ENCODE measurements at regions not wholly inside any gene's neighbourhood (a gene's known extent, or its start where the extent isn't known, plus 50 kb on each side); places are given as distances from the start of the nearest gene placed in this dataset.

DNA sequence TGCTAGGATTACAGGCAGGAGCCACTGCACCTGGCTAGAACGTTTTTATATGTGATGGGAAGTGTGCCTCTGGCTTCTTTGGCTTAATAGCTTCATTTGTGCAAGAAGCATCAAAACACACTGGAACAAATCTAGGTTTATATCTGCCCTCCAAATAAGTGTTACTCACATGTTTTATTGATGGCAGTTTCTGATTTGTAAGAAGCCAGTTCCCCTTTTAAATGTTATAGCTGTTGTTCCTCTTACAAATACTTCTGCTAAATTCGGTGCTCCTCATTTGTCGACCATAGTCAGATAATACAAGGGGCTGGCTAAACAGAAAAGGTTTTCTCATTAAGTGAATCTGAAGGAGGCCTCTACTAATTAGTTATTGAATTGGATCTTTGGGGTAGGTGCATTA is 307.1 kb upstream of the SEMA6D start:
- no peak for DNase-seq (ENCODE audit: low spot score)

DNA sequence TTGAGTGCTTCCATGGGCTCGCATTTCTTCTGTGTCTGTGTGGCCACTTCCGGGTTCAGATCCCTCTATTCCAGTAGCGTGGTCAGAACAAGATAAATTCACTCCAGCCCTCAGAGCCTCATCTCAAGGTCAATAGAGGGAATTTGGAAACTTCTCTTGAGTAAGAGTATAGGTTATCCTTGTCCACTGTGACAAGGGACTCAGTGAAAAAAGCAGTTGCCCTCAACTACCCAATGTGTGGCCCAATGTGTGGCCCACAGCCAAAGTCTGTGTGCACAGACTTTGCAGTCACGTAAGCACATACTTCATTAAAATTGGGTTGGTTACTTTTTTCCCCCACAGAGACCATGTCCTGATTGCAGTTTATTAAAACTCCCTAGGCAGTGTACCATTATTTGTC is 305.6 kb upstream of the SEMA6D start:
- DNase-seq (ENCODE audit: low spot score): no peak

DNA sequence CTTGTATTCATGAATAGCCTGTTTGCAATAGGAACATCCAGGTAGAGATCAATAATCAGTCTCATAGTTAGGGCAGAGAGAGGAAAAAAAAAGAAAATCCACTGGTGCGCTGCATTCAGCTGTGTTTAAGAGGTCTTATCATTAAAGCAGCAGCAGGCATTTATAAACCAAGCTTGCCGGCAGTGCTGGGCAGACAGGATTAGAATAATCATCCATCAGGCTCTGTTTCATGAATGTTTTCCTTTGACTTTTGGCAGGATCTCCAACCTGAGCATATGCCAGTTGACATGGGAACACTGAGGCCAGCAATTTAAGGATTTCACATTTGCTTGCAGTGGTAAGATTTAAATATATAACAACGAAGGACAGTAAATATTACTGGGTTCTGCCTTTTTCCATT is 305.2 kb upstream of the SEMA6D start:
- no peak for DNase-seq (ENCODE audit: low spot score)

DNA sequence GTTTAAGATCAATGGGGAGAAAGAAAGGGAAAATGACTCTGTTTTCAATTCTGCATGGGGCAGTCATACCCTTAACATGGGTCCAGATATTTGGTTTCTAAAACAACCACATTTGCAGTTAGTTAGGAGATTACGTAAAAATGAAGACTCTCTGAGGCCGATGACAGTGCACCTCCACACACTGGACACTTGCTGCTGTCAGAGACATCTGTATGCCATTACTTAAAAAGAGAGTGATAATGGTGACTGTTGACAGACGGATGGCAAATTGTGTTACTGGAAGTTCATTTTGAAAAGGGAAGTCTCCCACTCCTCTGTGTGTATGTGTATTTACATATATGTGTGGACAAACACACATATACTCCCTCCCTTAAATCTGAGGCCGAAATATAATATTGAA is 304.5 kb upstream of the SEMA6D start:
- no peak for DNase-seq (ENCODE audit: low spot score)

DNA sequence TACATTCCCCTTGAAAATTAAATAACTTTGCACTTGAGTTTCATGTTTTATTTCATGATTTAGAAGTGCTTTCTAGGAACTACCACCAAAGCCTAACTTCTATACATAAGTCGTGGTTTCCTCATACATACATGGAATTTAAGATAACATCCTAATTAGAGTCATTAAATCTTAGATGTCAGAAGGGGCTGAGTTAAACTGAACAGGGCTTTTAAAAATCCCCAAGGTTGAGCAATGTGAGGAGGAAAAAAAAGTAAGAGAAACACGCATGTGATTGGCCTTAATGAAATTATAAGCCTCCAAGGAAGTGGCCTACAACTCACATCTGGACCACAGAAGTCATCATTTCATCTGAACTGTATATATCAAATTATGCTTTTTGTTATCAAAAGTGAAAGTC is 303.1 kb upstream of the SEMA6D start:
- no peak for DNase-seq (ENCODE audit: low spot score)

DNA sequence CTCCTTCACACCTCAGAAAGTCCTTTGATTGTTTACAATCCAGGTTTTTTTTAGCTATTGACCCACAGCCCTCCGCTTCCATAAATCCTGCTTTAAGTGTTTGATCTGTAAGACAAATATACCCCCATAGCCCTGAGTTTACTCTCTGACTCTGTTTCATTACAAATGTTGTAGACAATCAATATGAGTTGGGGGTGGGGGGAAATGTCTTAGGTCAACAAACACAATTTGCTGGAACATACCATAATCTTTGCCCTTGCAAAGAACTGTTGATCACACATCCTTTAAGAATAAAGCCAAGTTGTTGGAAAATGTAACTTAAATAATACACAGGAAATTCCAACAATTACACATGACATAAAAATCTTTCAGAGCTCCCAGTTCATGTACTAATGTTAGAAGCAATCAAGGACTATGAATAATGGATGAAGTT is 301.8 kb upstream of the SEMA6D start:
- no peak for DNase-seq (ENCODE audit: low spot score)

DNA sequence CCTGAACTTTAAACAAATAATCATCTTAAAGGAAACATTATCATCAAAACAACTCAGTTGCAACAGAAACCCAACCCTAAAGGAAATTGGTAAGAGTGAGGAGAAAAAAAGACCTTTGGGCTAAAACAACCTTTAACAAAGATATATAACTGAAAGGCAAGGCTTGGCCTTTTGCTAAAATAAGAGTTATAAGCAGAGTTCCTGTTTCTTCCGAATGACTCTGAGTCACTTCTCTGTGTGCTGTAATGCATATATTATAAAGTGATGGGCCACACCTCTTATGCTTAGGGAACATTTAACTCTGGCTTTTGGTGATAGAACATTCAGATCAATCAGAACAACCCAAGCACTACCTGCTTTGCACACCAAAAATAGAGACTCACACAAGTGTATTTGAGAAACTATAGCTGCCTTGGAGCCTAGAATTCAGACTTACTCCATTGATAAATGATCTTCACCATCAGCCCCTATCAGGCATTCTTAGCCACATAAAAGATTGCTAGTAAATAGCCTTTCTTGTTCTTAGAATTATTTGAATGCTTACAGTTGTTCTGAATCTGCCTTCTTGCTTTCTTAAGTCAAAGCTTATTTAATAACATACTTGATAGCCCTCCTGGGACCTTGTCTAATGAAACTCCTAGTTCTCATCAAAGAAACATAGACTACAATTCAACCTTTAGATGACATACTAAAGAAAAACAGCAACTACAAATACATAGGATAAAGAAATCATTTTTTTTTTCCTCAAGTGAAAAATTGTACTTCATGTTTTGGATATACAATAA is 294.2 kb upstream of the SEMA6D start:
- no peak for DNase-seq (ENCODE audit: low spot score)

DNA sequence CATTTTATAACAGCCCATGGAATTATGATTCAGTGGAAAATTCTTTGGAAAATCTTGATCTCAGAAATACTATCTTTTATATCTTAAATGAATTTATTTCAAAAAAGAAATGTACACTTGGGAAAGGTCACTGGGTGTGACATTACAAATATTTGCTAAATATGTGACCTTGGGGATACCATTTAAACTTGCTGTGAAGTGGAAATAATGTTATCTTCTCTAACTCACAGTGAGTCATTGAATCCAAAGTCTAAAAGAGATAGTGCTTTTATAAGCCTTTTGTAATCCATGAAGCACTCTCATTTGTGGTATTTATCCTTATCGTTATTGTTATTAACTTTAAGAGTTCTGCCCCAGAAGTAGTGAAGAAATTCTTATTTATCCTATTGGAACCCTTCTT is 289.8 kb upstream of the SEMA6D start:
- no peak for DNase-seq (ENCODE audit: low spot score)

DNA sequence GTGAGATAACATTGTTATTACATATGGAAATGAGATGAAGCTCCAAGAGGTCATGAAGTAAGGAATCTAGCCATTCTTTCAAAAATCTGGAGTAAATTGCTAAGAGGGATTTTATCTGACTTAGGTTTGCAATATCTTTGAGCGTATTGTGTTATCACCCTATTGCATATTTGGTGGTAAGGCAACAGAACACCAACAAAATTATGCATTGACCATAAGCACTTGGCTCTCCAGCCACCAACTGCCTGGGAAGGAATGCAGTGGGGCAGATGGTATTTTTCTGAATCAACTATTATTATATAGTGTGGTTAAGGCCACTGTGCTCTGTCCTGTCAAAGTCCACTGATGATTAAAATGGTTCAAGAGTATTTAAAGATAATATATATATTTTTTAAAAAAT is 287.9 kb upstream of the SEMA6D start:
- no peak for DNase-seq (ENCODE audit: low spot score)

DNA sequence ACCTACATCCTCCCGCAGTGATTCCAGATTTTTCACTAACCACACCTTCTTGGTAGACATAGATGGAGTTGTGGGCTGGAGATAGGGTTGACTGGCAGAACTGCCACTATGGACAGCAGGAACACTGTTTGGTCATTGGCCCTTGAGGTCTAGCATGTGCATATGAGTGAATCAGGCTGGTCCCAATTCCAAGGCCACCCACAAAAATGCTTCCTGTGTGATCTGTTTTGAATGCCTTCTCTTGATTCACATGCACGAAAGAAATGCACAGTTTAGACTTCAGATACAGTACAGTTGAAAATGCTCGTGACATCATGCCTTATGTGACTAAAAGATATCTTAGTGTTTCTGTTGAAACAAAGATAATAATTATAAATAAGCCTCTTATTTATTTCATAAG is 285.8 kb upstream of the SEMA6D start:
- no peak for DNase-seq (ENCODE audit: low spot score)

DNA sequence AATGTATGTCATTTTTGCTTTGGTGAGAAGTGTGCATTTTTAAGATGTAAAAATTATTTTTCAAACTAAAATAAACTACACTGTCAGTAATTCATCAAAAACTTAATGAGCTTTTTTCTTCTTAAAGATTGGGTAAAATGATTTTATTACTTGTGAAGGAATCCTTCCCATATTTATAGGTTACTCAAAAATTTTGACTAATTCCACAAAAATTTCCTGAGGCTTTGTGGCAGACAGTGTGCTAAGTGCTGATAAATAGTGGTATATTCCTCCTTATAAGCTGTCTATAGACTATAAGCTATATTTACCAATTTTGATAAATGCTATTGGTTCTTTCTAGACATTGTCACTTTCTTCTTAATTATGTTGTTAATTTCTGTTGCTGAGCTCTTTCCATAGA is 284.5 kb upstream of the SEMA6D start:
- no peak for DNase-seq (ENCODE audit: low spot score)

DNA sequence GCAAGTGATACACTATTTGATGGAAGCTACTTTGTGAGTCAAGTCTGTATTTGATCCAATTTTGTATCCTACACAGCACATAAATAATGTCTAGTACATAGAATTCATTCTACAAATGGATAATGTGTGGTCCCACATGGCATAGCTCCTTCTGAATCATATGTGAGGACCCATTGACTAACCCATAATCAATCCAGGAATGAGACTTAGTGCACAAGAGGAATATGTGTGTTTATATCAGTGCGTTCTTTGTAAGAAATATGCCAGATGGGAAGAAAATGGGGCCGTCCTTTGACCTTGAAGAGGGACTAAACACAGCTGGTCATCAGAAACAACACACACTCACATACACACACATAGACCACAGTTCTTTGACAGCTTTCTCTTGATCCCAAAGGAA is 282.7 kb upstream of the SEMA6D start:
- DNase-seq (ENCODE audit: low spot score): no peak

DNA sequence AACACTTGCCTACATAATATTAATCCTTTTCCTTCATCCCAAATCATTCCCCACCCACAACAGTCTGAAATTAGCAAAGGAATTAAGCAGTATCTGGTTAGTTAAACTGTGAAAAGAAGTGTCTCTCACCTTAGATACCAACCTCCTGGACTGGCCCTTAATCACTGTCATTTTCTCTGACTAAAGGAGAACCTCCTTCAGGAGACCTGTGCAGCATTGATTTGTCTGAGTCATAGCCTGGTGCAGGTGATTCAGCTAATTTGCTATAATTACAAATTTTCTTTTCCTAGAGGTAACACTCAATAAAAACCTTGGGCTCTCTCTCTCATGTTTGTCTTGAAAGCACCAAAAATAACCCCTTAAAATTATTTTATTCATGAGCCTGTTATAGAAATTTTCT is 279.8 kb upstream of the SEMA6D start:
- DNase-seq (ENCODE audit: low spot score): no peak

DNA sequence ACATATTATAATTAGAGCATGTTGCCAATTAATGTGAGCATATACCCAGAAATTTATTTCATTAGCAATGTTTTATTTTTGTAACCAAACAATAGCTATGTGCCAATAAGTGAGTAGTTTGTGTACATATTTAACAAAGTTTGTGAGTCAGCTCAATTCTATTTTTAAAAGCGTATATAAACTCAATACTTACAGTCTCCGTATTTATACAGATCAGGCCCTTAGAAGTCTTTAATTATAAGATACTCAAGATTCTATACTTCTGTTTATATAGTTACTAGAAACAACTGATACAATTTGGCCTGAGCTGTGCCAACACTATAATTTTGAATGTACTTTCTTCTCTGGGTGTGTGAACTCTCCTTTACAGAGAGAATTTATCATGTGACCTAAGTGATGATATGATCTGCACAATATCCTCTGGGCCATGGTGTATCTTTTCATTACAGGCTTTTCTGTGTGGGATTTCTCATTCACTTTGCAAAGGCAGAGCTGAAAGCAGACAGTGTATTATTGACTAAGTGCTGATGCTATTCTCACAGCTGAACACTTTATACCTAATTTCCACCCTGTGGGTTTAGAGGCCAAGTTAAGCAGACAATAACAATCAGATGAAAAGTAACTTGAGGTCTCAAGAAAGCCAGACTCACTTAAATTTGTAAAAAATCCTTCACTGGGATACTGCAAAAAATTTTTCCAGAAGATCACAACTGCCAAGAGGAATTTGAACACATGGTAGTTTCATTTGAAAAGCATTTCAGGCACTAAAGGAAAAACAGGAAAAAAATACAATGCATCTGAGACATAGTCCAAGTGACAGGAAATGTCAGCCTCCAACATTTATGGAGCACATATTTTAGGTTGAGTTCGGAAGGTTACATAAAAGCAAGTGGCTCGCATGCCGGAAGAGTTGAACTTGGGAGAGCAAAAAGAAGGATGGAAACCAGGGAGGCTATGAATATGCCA is 277.9 kb upstream of the SEMA6D start:
- no peak for DNase-seq (ENCODE audit: low spot score)

DNA sequence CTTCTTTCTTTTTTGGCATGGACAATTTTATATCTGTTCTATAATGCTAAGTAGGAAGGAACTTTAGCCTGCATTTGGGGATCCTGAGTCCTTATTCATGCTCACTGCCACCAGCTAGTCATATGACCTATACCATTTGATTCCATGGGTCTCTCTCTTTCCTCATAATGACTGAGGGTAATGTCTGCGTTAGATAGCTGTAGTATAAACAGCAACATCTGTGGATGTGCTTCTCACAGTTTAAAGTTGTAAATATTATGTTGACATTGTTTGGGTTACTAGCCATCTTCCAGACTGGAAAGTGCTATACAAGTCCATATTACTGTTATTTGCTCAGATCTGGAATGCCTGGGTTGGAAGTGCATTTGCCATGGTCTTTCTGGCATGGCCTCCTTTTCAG is 274.9 kb upstream of the SEMA6D start:
- no peak for DNase-seq (ENCODE audit: low spot score)

DNA sequence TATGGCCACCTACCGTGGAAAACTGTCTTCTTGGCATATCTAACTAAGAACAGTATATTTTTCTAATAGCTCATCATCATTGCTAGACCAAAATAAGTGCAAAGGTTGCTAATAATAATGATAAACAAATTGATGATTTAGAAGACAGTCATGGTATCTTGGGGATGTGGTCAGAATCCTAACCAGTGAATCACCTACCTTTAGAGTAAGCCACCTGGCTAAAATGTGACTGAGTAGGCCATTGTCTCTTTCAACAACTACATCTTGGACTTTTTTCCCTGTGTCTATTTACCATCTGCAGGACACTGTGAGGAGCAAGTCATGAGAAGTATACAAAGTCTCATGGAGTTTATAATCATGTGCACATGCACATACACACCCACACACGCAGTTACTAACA is 273.5 kb upstream of the SEMA6D start:
- DNase-seq (ENCODE audit: low spot score): no peak

DNA sequence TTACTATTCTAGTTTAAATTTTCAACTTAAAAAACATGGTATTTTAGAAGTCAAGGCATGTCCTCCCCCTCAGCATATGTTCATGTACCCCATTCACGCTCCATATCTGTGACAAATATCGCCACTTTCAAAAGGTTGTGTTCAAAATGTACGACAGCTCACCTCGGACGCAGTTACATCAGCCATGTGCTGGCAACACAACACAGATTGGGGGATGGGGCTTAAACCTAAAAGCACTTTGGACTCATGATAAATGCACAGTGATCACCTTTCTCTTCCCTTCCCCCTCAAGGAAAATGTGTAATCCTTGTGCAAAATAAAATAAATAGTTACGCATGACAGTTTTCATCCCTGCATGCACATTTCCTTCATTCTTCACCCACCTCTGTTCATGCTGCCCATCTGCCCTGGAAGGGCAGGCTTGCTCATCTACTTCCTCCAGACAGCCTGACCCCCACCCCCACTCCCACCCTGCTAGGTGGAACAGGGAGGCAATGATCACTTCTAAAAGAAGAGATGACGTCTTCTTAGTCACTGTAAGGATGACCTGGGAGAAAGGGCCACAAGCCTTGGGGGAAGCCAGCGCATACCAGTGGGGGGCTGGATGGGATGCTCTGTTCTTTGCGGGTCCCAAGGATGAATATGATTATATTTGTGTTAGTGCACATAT is 271.4 kb upstream of the SEMA6D start:
- DNase-seq (ENCODE audit: low spot score): no peak

DNA sequence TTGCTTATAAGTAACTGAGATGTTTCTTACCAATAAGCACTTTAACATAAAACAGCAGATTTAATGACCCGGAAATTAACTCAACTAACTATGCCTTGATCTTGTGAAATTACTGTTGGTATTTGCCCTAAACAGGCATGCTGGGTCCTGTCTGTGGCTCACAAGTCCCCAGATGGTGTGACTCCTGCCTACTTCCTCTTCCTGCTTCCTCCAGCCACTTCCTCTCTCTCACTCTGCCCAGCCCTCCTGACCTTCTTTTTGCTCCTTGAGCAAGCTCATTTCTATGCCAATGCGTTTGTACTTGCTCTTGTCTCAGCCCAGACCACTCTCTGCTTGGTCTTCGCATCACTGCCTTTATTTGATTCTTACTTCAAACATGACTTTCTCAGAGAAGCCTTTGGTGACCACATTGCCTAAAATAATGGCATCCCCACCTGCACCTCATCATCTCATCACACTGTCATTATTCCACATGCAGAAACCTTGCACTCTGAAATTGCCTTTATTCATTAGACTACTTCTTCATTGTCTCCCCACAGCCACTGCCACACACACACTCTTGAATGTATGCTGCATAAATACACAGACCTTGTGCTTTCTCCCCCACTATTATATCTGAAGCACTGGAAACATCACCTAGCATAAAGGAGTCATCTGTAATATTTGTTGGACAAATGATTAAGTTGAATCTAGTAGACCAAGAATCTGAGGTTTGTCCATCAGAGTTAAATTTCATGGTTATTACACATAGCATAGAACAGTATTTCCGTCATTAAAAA is 256.3 kb upstream of the SEMA6D start:
- peak; percentile 2 for DNase-seq (ENCODE audit: low spot score)

DNA sequence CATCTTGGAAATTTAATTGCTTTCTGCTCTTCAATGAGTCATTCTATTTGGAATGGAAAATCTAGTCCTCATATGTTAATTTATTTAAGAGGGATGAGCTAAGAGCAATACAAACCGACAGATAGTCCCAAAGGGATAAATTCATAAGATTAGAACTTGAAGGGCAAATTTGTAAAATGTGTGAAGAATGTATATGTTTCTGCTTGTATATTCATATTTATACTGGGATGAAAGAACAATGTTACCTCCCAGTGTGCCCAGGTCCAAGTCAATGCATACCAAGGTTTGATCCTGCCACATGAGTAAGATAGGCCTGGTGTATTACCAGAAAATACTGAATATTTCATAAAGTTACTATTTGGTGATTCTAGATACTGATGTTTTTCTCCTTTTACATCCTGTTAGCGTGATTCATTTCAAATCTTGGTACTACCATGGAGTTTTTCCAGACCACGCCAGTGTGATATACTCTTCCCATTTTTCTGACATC is 255.6 kb upstream of the SEMA6D start:
- DNase-seq (ENCODE audit: low spot score): no peak

DNA sequence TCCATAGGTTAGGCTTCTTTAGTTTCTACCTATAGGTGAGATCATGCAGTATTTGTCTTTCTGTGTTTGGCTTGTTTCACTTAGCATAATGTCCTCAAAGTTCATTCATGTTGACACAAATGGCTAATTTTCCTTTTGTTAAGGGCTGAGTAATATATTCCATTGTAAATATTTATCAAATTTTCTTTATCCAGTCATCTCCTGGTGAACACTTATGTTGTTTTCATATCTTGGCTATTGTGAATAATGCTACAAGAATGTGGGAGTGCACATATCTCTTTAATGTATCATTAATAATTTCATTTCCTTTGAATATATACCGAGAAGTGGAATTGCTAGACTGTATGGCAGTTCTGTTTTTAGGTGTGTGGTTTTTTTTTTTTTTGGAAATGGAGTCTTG is 250.9 kb upstream of the SEMA6D start:
- DNase-seq (ENCODE audit: low spot score): no peak

DNA sequence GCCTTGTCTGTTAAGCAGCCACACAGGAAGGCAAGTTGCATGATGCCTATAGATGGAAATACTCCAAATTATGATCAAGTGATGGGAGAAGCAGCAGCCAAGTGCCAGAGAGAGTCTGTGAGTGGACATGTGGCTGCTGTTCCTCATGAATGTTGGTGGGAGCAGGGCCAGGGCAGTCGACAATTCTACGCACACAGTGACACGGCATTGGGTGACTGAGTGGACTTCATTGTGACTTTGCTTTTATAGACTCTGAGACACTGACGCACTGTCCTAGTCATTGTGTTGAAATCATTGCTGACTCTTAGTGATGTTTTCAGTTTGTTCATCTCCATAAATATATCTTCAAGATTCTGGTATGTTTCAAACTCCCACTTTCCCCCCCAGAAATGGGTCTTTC is 246.3 kb upstream of the SEMA6D start:
- no peak for DNase-seq (ENCODE audit: low spot score)
